Small intestine (tissue), 7 donors: ENCODE measurements at regions not wholly inside any gene's neighbourhood (a gene's known extent, or its start where the extent isn't known, plus 50 kb on each side); places are given as distances from the start of the nearest gene placed in this dataset.

Experiments used
- DNase-seq, 2 donors: peaks; one replicate each; pipeline versions ENCODE4 v3.0.0 to v3.0.0-alpha.2; 2013
- FAIRE-seq: peaks from 2 replicates; lab custom pipeline; 2012; peaks lifted over from hg19 to GRCh38; lab: Jason Lieb, UNC
- H3K27ac ChIP-seq, 3 donors: one replicate each; pipeline ENCODE4 v1.5.1; 2013; ENCODE audit warnings: low read length in 2 of 3, mild to moderate bottlenecking in 2 of 3, control low read depth in 1 of 3, inconsistent platforms in 1 of 3, low read depth in 1 of 3, moderate library complexity in 1 of 3
- H3K27me3 ChIP-seq, 3 donors: one replicate each; pipeline ENCODE4 v1.6.1; 2013; ENCODE audit warnings: low read length in 3 of 3, inconsistent platforms in 1 of 3; ENCODE audit not compliant: control insufficient read depth in 3 of 3, insufficient read depth in 3 of 3
- H3K36me3 ChIP-seq, 3 donors: one replicate each; pipeline ENCODE4 v1.6.1; 2013; ENCODE audit warnings: low read length in 3 of 3, inconsistent platforms in 1 of 3, low read depth in 1 of 3, mild to moderate bottlenecking in 1 of 3, moderate library complexity in 1 of 3; ENCODE audit not compliant: control insufficient read depth in 3 of 3, insufficient read depth in 2 of 3
- H3K4me1 ChIP-seq, 3 donors: one replicate each; pipeline ENCODE4 v1.6.1; 2013; ENCODE audit warnings: low read length in 2 of 3, inconsistent platforms in 1 of 3, low read depth in 1 of 3, mild to moderate bottlenecking in 1 of 3, moderate library complexity in 1 of 3; ENCODE audit not compliant: control insufficient read depth in 3 of 3, insufficient read depth in 2 of 3
- H3K4me3 ChIP-seq, 3 donors: one replicate each; pipeline ENCODE4 v1.5.1; 2013; ENCODE audit warnings: low read length in 3 of 3, control low read depth in 1 of 3, inconsistent platforms in 1 of 3, low read depth in 1 of 3, mild to moderate bottlenecking in 1 of 3, moderate library complexity in 1 of 3
- H3K9me3 ChIP-seq, 2 donors: one replicate each; pipeline ENCODE4 v1.6.1; 2013; ENCODE audit warnings: low read depth in 1 of 2, low read length in 1 of 2; ENCODE audit not compliant: control insufficient read depth in 2 of 2, insufficient read depth in 1 of 2
- WGBS, 3 donors: extraction: QIAGEN DNeasy Blood & Tissue Kit; methylation state at CpG; one replicate each; pipeline ENCODE4 v1.1.7; 2013; 5-methylcytosine and 5-hydroxymethylcytosine counted together
- donor health status: healthy with polysubstance abuse.
- donor health status: control.
- donor health status: control.
- donor health status: Bipolar disorder and iron deficiency.
- donor health status: healthy.

GRCh38 chr15:25175789-25176615, 221.2 kb downstream of the SNRPN start:
- no peaks in the 10 kb centered on the region for H3K36me3 ChIP-seq
- FAIRE-seq (no peak), DNase-seq (no peak)
- H3K27me3 ChIP-seq = no peaks in the 10 kb centered on the region
- no peak overlapping the region for H3K27ac ChIP-seq
- WGBS, 3 donors = 67 to 75% (median 69%) methylated on average over 7 of the region's 7 CpGs
- H3K4me3 ChIP-seq = no peak overlapping the region
- H3K4me1 ChIP-seq = no peaks in the 10 kb centered on the region
- H3K9me3 ChIP-seq = peaks cover 8 to 89% of the 10 kb centered on the region in 2 donors

- Histone ChIP-seq H3K4me3 (no peak overlapping the region), H3K9me3 (peaks cover 5 to 89% of the 10 kb centered on the region in 2 donors), H3K27ac (no peak overlapping the region), H3K27me3 (no peaks in the 10 kb centered on the region), H3K36me3 (no peaks in the 10 kb centered on the region), H3K4me1 (no peaks in the 10 kb centered on the region)
- WGBS, 3 donors = 88 to 95% (median 89%) methylated on average over 7 of the region's 7 CpGs
- DNase-seq (no peak), FAIRE-seq (no peak)
Observed at GRCh38 chr15:25176616-25176923, 221.8 kb downstream of the SNRPN start.

- no peaks in the 10 kb centered on the region for H3K4me1 ChIP-seq
- H3K9me3 ChIP-seq = peaks cover 5 to 84% of the 10 kb centered on the region in 2 donors
- H3K4me3 ChIP-seq = no peak overlapping the region
- no peak overlapping the region for H3K27ac ChIP-seq
- DNase-seq = no peak
- 80 to 83% (median 81%) methylated on average over 21 of the region's 21 CpGs for WGBS, 3 donors
- no peak for FAIRE-seq
- H3K27me3 ChIP-seq = no peaks in the 10 kb centered on the region
- no peaks in the 10 kb centered on the region for H3K36me3 ChIP-seq
Observed at GRCh38 chr15:25176991-25177954, 222.5 kb downstream of the SNRPN start.

- peaks cover 6 to 85% of the 10 kb centered on the region in 2 donors for H3K9me3 ChIP-seq
- H3K36me3 ChIP-seq = no peaks in the 10 kb centered on the region
- H3K4me1 ChIP-seq = no peaks in the 10 kb centered on the region
- 79 to 86% (median 84%) methylated on average over 11 of the region's 11 CpGs for whole genome bisulfite sequencing, 3 donors
- no peak overlapping the region for H3K27ac ChIP-seq
- DNase-seq (no peak), FAIRE-seq (no peak)
- H3K27me3 ChIP-seq = no peaks in the 10 kb centered on the region
- no peak overlapping the region for H3K4me3 ChIP-seq
Observed at GRCh38 chr15:25177955-25178801, 223.4 kb downstream of the SNRPN start.

- H3K36me3 ChIP-seq = no peaks in the 10 kb centered on the region
- no peaks in the 10 kb centered on the region for H3K4me1 ChIP-seq
- H3K27ac ChIP-seq = no peak overlapping the region
- no peak for DNase-seq
- FAIRE-seq = no peak
- no peaks in the 10 kb centered on the region for H3K27me3 ChIP-seq
- no peak overlapping the region for H3K4me3 ChIP-seq
- 73 to 77% (median 74%) methylated on average over 17 of the region's 17 CpGs for WGBS, 3 donors
- H3K9me3 ChIP-seq = peaks cover 6 to 85% of the 10 kb centered on the region in 2 donors
Observed at GRCh38 chr15:25178835-25179672, 224.3 kb downstream of the SNRPN start.

GRCh38 chr15:25179673-25180511, 225.1 kb downstream of the SNRPN start:
- H3K4me1 ChIP-seq = no peaks in the 10 kb centered on the region
- H3K9me3 ChIP-seq = peaks cover 6 to 91% of the 10 kb centered on the region in 2 donors
- no peaks in the 10 kb centered on the region for H3K36me3 ChIP-seq
- H3K4me3 ChIP-seq = no peak overlapping the region
- no peaks in the 10 kb centered on the region for H3K27me3 ChIP-seq
- WGBS, 3 donors = 77 to 85% (median 81%) methylated on average over 14 of the region's 14 CpGs
- DNase-seq = no peak
- no peak for FAIRE-seq
- H3K27ac ChIP-seq = no peak overlapping the region

- H3K27me3 ChIP-seq = no peaks in the 10 kb centered on the region
- H3K36me3 ChIP-seq = no peaks in the 10 kb centered on the region
- H3K4me3 ChIP-seq = no peak overlapping the region
- no peak overlapping the region for H3K27ac ChIP-seq
- H3K4me1 ChIP-seq = no peaks in the 10 kb centered on the region
- WGBS, 3 donors = 70 to 78% (median 72%) methylated on average over 15 of the region's 15 CpGs
- DNase-seq (no peak), FAIRE-seq (no peak)
- H3K9me3 ChIP-seq = peaks cover 4 to 91% of the 10 kb centered on the region in 2 donors
Observed at GRCh38 chr15:25180606-25181292, 226.0 kb downstream of the SNRPN start.
